NB4 (cell line): ENCODE measurements at regions not wholly inside any gene's neighbourhood (a gene's known extent, or its start where the extent isn't known, plus 50 kb on each side); places are given as distances from the start of the nearest gene placed in this dataset.

Experiments
- DNase-seq: peaks from one replicate; pipeline ENCODE4 v3.0.0; 2010; ENCODE audit warnings: low read depth
- H3K4me3 ChIP-seq: one replicate; pipeline ENCODE4 v1.5.1; 2011; ENCODE audit warnings: mild to moderate bottlenecking, low read depth, low read length, moderate library complexity
- CTCF ChIP-seq: IDR thresholded peaks from one replicate; pipeline ENCODE4 v1.5.1; 2012; ENCODE audit warnings: low read depth, low read length
- MAX ChIP-seq: IDR thresholded peaks from 2 replicates; pipeline ENCODE4 v1.6.1; 2011; ENCODE audit warnings: low read depth, low read length
- MYC ChIP-seq: IDR thresholded peaks from 2 replicates; pipeline ENCODE4 v1.6.1; 2011; ENCODE audit warnings: low read depth, low read length
- POLR2A ChIP-seq: IDR thresholded peaks from 2 replicates; pipeline ENCODE4 v1.6.1; 2011; ENCODE audit warnings: mild to moderate bottlenecking; ENCODE audit not compliant: insufficient read length; ENCODE audit errors: extremely low read depth

- H3K4me3 ChIP-seq, result no peak overlapping the region
- TF ChIP-seq MYC (no peak), CTCF (no peak), POLR2A (no peak), MAX (no peak)
- DNase-seq, result no peak
Observed at GRCh38 chr4:8695237-8696219, 103.0 kb downstream of the CPZ start.

GRCh38 chr4:8694651-8695151 lies 102.1 kb downstream of the CPZ start:
- TF ChIP-seq POLR2A (no peak), CTCF (no peak), MAX (no peak), MYC (no peak)
- no peak overlapping the region for H3K4me3 ChIP-seq
- DNase-seq, result no peak

- DNase-seq, result no peak
- TF ChIP-seq MAX (no peak), CTCF (no peak), POLR2A (no peak), MYC (no peak)
Observed at GRCh38 chr4:8694226-8694625, 101.7 kb downstream of the CPZ start.

GRCh38 chr4:8691151-8691775 lies 98.7 kb downstream of the CPZ start:
- TF ChIP-seq POLR2A (no peak), CTCF (no peak), MYC (no peak), MAX (no peak)
- DNase-seq, result no peak
- no peak overlapping the region for H3K4me3 ChIP-seq

More at GRCh38 chr4:8694226-8694625, 101.7 kb downstream of the CPZ start:
- no peak overlapping the region for H3K4me3 ChIP-seq

- TF ChIP-seq MAX (no peak), POLR2A (no peak), MYC (no peak), CTCF (no peak)
- DNase-seq, result no peak
- no peak overlapping the region for H3K4me3 ChIP-seq
Observed at GRCh38 chr4:8690216-8691150, 97.9 kb downstream of the CPZ start.
